Caco-2 (cell line): ENCODE measurements at regions not wholly inside any gene's neighbourhood (a gene's known extent, or its start where the extent isn't known, plus 50 kb on each side); places are given as distances from the start of the nearest gene placed in this dataset.

Experiments
- BruUV-seq: library from RNA; stranded (reverse); fragments of 400-500 nt; replicated peaks from 2 replicates; lab custom pipeline; 2021; lab: Mats Ljungman, UMichigan
- CTCF ChIA-PET: fragments of 300-600 bp; sonication (Branson Sonifier 250); formaldehyde crosslinking; loops from one replicate; lab custom pipeline; 2022; ENCODE audit warnings: antibody characterized with exemption; lab: Charles Lee
- POLR2A ChIA-PET: fragments of 300-600 bp; sonication (Branson Sonifier 250); formaldehyde crosslinking; loops from one replicate; lab custom pipeline; 2022; ENCODE audit warnings: antibody characterized with exemption; lab: Charles Lee
- DNase-seq, 2 experiments: peaks; one replicate each; pipeline versions ENCODE4 v3.0.0 to v3.0.0-alpha.2; 2020 to 2022
- H3K27me3 ChIP-seq: replicated peaks from 2 replicates; pipeline ENCODE4 v1.6.0; 2011; ENCODE audit warnings: low read length; ENCODE audit not compliant: control insufficient read depth, insufficient read depth
- H3K36me3 ChIP-seq: 2 replicates; pipeline ENCODE4 v1.5.1; 2011; ENCODE audit warnings: low read length; ENCODE audit not compliant: control insufficient read depth, insufficient read depth
- H3K4me1 ChIP-seq: fragments of 250-450 bp; sonication (Bioruptor Pico); 2 replicates; pipeline ENCODE4 v1.5.1; 2020; ENCODE audit warnings: mild to moderate bottlenecking
- H3K4me3 ChIP-seq: 2 replicates; pipeline ENCODE4 v1.5.1; 2011; ENCODE audit warnings: low read depth, mild to moderate bottlenecking, control low read depth, low read length
- H3K9me3 ChIP-seq: fragments of 250-450 bp; sonication (Bioruptor Pico); 2 replicates; pipeline ENCODE4 v1.5.1; 2020; ENCODE audit warnings: mild to moderate bottlenecking, moderate library complexity
- H3K27ac Mint-ChIP-seq: one replicate; pipeline ENCODE4 v1.8.0; 2022; ENCODE audit warnings: mixed read lengths; ENCODE audit not compliant: unreplicated experiment
- H3K27me3 Mint-ChIP-seq: one replicate; pipeline ENCODE4 v1.8.0; 2022; ENCODE audit warnings: mixed read lengths; ENCODE audit not compliant: insufficient read depth, unreplicated experiment
- H3K36me3 Mint-ChIP-seq: one replicate; pipeline ENCODE4 v1.8.0; 2022; ENCODE audit warnings: mild to moderate bottlenecking, mixed read lengths; ENCODE audit not compliant: insufficient read depth, unreplicated experiment
- H3K4me1 Mint-ChIP-seq: one replicate; pipeline ENCODE4 v1.8.0; 2022; ENCODE audit warnings: low read depth, mixed read lengths; ENCODE audit not compliant: unreplicated experiment
- H3K4me3 Mint-ChIP-seq: one replicate; pipeline ENCODE4 v1.8.0; 2022; ENCODE audit warnings: mild to moderate bottlenecking, moderate library complexity, mixed read lengths; ENCODE audit not compliant: unreplicated experiment
- H3K9me3 Mint-ChIP-seq: one replicate; pipeline ENCODE4 v1.8.0; 2022; ENCODE audit warnings: mixed read lengths; ENCODE audit not compliant: unreplicated experiment
- intact Hi-C: fragments of 100-400 bp; cut with micrococcal nuclease; formaldehyde crosslinking; loops from one replicate; pipeline ENCODE4 v1.10.0; 2022; ENCODE audit not compliant: unreplicated experiment
- TF ChIP-seq, protein P1 (sequence below), 2 experiments: fragments of 200-600 bp in 1 of 2; IDR thresholded peaks; 1 replicate in 1 of 2; 2 replicates in 1 of 2; pipeline versions ENCODE4 v1.5.1 to v1.8.0; 2011 to 2022; ENCODE audit warnings: antibody characterized with exemption in 1 of 2, control low read depth in 1 of 2, inconsistent platforms in 1 of 2, low read depth in 1 of 2, low read length in 1 of 2, mild to moderate bottlenecking in 1 of 2, moderate library complexity in 1 of 2; ENCODE audit not compliant: insufficient read depth in 1 of 2, severe bottlenecking in 1 of 2, unreplicated experiment in 1 of 2

- intact Hi-C loops, result no loop called here
- H3K36me3 Mint-ChIP-seq, result no peaks in the 10 kb centered on the region
- H3K9me3 Mint-ChIP-seq, result no peaks in the 10 kb centered on the region
Measured at GRCh38 chr6:147744012-147744411, 235.5 kb downstream of the SAMD5 start.

DNA sequence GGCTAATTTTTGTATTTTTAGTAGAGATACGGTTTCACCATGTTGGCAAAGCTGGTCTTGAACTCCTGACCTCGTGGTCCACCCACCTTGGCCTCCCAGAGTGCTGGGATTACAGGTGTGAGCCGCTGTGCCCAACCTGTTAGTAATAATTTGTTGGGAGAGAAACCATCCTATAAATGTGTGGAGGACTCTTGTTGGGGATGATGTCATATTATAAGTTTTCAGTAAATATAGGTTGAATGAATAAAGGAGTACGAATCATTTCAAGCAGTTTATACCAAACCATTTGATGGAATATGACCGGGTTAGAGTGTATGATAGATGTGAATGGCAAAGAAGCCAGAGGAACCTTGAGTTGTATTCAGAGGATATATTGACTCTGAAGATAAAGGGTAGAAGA is 240.8 kb downstream of the SAMD5 start:
- ChIA-PET CTCF (no interaction called here), POLR2A (no interaction called here)
- no TSS peak for BruUV-seq
- Mint-ChIP-seq H3K36me3 (no peaks in the 10 kb centered on the region), H3K4me3 (no peak overlapping the region), H3K9me3 (no peaks in the 10 kb centered on the region), H3K27ac (no peak overlapping the region), H3K27me3 (no peaks in the 10 kb centered on the region), H3K4me1 (peaks cover 7% of the 10 kb centered on the region)
- Histone ChIP-seq H3K36me3 (no peaks in the 10 kb centered on the region), H3K9me3 (no peaks in the 10 kb centered on the region), H3K4me3 (no peak overlapping the region), H3K27me3 (no peaks in the 10 kb centered on the region), H3K4me1 (peaks cover 12% of the 10 kb centered on the region)
- intact Hi-C loops, result no loop called here
- TF ChIP-seq, protein P1, sequence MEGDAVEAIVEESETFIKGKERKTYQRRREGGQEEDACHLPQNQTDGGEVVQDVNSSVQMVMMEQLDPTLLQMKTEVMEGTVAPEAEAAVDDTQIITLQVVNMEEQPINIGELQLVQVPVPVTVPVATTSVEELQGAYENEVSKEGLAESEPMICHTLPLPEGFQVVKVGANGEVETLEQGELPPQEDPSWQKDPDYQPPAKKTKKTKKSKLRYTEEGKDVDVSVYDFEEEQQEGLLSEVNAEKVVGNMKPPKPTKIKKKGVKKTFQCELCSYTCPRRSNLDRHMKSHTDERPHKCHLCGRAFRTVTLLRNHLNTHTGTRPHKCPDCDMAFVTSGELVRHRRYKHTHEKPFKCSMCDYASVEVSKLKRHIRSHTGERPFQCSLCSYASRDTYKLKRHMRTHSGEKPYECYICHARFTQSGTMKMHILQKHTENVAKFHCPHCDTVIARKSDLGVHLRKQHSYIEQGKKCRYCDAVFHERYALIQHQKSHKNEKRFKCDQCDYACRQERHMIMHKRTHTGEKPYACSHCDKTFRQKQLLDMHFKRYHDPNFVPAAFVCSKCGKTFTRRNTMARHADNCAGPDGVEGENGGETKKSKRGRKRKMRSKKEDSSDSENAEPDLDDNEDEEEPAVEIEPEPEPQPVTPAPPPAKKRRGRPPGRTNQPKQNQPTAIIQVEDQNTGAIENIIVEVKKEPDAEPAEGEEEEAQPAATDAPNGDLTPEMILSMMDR (IDR thresholded peaks at IDR 0.05; ENCODE audit: insufficient read depth in 1 of 2, low read depth in 1 of 2, low read length in 1 of 2, severe bottlenecking in 1 of 2, unreplicated experiment in 1 of 2), result no peak
- no peak for DNase-seq

More at GRCh38 chr6:147744012-147744411, 235.5 kb downstream of the SAMD5 start:
- Mint-ChIP-seq H3K27ac (no peak overlapping the region), H3K4me3 (no peak overlapping the region), H3K27me3 (no peaks in the 10 kb centered on the region), H3K4me1 (no peaks in the 10 kb centered on the region)
- BruUV-seq, result no TSS peak
- H3K36me3 ChIP-seq, result no peaks in the 10 kb centered on the region
- no peak for DNase-seq
- ChIA-PET CTCF (no interaction called here), POLR2A (no interaction called here)
- H3K9me3 ChIP-seq, result no peaks in the 10 kb centered on the region
- TF ChIP-seq, protein P1 (IDR thresholded peaks at IDR 0.05; ENCODE audit: insufficient read depth in 1 of 2, low read depth in 1 of 2, low read length in 1 of 2, severe bottlenecking in 1 of 2, unreplicated experiment in 1 of 2), result no peak
- peaks cover 8% of the 10 kb centered on the region; the same call in 1 of the 2 replicates for H3K4me1 ChIP-seq
- H3K27me3 ChIP-seq, result no peaks in the 10 kb centered on the region
- H3K4me3 ChIP-seq, result no peak overlapping the region

DNA sequence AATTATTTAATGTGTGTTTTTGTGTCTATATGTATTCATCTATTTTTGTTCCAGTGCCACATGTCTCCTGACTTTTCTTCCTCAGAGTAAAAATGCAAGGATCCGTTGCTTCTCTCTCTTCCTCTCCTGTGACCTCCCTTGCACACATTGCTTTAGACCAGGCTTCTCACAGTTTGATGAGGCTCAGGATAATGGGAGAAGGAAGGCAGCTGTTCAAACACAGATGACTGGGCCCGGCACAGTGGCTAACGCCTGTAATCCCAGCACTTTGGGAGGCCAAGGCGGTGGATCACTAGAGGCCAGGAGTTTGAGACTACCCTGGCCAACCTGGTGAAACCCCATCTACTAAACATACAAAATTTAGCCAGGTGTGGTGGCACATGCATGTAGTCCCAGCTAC is 241.9 kb downstream of the SAMD5 start:
- Histone ChIP-seq H3K4me1 (peaks cover 12% of the 10 kb centered on the region), H3K36me3 (no peaks in the 10 kb centered on the region), H3K4me3 (no peak overlapping the region), H3K27me3 (no peaks in the 10 kb centered on the region), H3K9me3 (no peaks in the 10 kb centered on the region)
- H3K36me3 Mint-ChIP-seq, result no peaks in the 10 kb centered on the region
- no TSS peak for BruUV-seq
- H3K27me3 Mint-ChIP-seq, result no peaks in the 10 kb centered on the region
- H3K9me3 Mint-ChIP-seq, result peaks cover 7% of the 10 kb centered on the region
- TF ChIP-seq, protein P1 (IDR thresholded peaks at IDR 0.05; ENCODE audit: insufficient read depth in 1 of 2, low read depth in 1 of 2, low read length in 1 of 2, severe bottlenecking in 1 of 2, unreplicated experiment in 1 of 2), result no peak
- peaks cover 7% of the 10 kb centered on the region for H3K4me1 Mint-ChIP-seq
- no peak for DNase-seq
- ChIA-PET CTCF (no interaction called here), POLR2A (no interaction called here)
- no peak overlapping the region for H3K4me3 Mint-ChIP-seq
- H3K27ac Mint-ChIP-seq, result no peak overlapping the region
- intact Hi-C loops, result no loop called here
